NCI-H446 (cell line): ENCODE measurements at regions not wholly inside any gene's neighbourhood (a gene's known extent, or its start where the extent isn't known, plus 50 kb on each side); places are given as distances from the start of the nearest gene placed in this dataset.
"Not testable (repeated sequence)": the region's sequence is repeated elsewhere in the genome, so short reads cannot be mapped to it uniquely, and the experiment has no call there.

Source experiments
- DNase-seq, 2 experiments: peaks; one replicate each; lab custom pipeline; 2025; lab: John Stamatoyannopoulos, UW

- no peak for DNase-seq
Observed at GRCh38 chr14:86796221-86797074, 1196.5 kb downstream of the GALC start.

GRCh38 chr14:86794689-86795088, 1198.3 kb downstream of the GALC start:
- no peak for DNase-seq

- DNase-seq, result no peak
Observed at GRCh38 chr14:86790408-86791364, 1202.3 kb downstream of the GALC start.

- no peak for DNase-seq
Observed at GRCh38 chr14:86788224-86788623, 1204.8 kb downstream of the GALC start.

GRCh38 chr14:86787717-86788116, 1205.3 kb downstream of the GALC start:
- peak in 1 of 2 experiments; percentile 36 for DNase-seq

- no peak for DNase-seq
Observed at GRCh38 chr14:86782092-86782580, 1210.8 kb downstream of the GALC start.

- no peak for DNase-seq
Observed at GRCh38 chr14:86780876-86781510, 1212.0 kb downstream of the GALC start.

- no peak for DNase-seq
Observed at GRCh38 chr14:86780461-86780860, 1212.5 kb downstream of the GALC start.

- DNase-seq, result no peak
Observed at GRCh38 chr14:86779416-86779815, 1213.6 kb downstream of the GALC start.

GRCh38 chr14:86777963-86778602, 1214.9 kb downstream of the GALC start:
- DNase-seq, result peak in 1 of 2 experiments; percentile 44

GRCh38 chr14:86775896-86776295, 1217.1 kb downstream of the GALC start:
- DNase-seq, result not testable (repeated sequence)

GRCh38 chr14:86774916-86775315, 1218.1 kb downstream of the GALC start:
- DNase-seq, result no peak

GRCh38 chr14:86772075-86772474, 1220.9 kb downstream of the GALC start:
- DNase-seq, result no peak

GRCh38 chr14:86770186-86770585, 1222.8 kb downstream of the GALC start:
- no peak for DNase-seq

GRCh38 chr14:86766469-86766868, 1226.5 kb downstream of the GALC start:
- peak in 1 of 2 experiments; percentile 64 for DNase-seq

GRCh38 chr14:86761611-86762010, 1231.4 kb downstream of the GALC start:
- no peak for DNase-seq

GRCh38 chr14:86756521-86757190, 1226.7 kb downstream of the FLRT2 start:
- DNase-seq, result no peak

- DNase-seq, result not testable (repeated sequence)
Observed at GRCh38 chr14:86750488-86750887, 1220.5 kb downstream of the FLRT2 start.

- no peak for DNase-seq
Observed at GRCh38 chr14:86739761-86740160, 1209.8 kb downstream of the FLRT2 start.

- not testable (repeated sequence) for DNase-seq
Observed at GRCh38 chr14:86731427-86731826, 1201.5 kb downstream of the FLRT2 start.

GRCh38 chr14:86723254-86723624, 1193.3 kb downstream of the FLRT2 start:
- no peak for DNase-seq
